WTC11 (cell line): ENCODE measurements at regions not wholly inside any gene's neighbourhood (a gene's known extent, or its start where the extent isn't known, plus 50 kb on each side); places are given as distances from the start of the nearest gene placed in this dataset.
A peak's percentile ranks its signal among the peaks of the same experiment; 100 is the strongest.

Experiments
- ATAC-seq: fragments of 200-7000 bp; cut with Tn5 transposase; 2 replicates; pipeline ENCODE4 v1.10.0; 2021; ENCODE audit warnings: mild to moderate bottlenecking, moderate library complexity
- CTCF ChIA-PET: fragments of 300-600 bp; sonication (Branson Sonifier 250); formaldehyde crosslinking; loops from one replicate; lab custom pipeline; 2021; ENCODE audit warnings: antibody characterized with exemption; lab: Charles Lee
- POLR2A ChIA-PET: fragments of 350-600 bp; sonication (Branson Sonifier 250); formaldehyde crosslinking; loops from one replicate; lab custom pipeline; 2021; ENCODE audit warnings: antibody characterized with exemption; lab: Charles Lee
- DNase-seq: peaks from one replicate; pipeline ENCODE4 v3.0.0; 2021; ENCODE audit warnings: low spot score
- H3K27ac Mint-ChIP-seq: 2 replicates; pipeline ENCODE4 v1.8.0; 2021; ENCODE audit warnings: mixed read lengths
- H3K27me3 Mint-ChIP-seq: 2 replicates; pipeline ENCODE4 v1.8.0; 2021; ENCODE audit warnings: low read depth, mild to moderate bottlenecking, moderate library complexity, mixed read lengths
- H3K36me3 Mint-ChIP-seq: 2 replicates; pipeline ENCODE4 v1.8.0; 2021; ENCODE audit warnings: mixed read lengths
- H3K4me1 Mint-ChIP-seq: 2 replicates; pipeline ENCODE4 v1.8.0; 2022; ENCODE audit warnings: mixed read lengths
- H3K4me3 Mint-ChIP-seq: 2 replicates; pipeline ENCODE4 v1.8.0; 2021; ENCODE audit warnings: mild to moderate bottlenecking, moderate library complexity, mixed read lengths
- H3K9me3 Mint-ChIP-seq: 2 replicates; pipeline ENCODE4 v1.8.0; 2021; ENCODE audit warnings: mixed read lengths
- CREB1 ChIP-seq: sonication (generic); formaldehyde crosslinking; IDR thresholded peaks from 2 replicates; pipeline ENCODE4 v1.8.0; 2023; ENCODE audit warnings: mild to moderate bottlenecking, missing genetic modification reagents
- ESRRA ChIP-seq: sonication (generic); formaldehyde crosslinking; IDR thresholded peaks from 2 replicates; pipeline ENCODE4 v1.8.1; 2022; ENCODE audit warnings: mild to moderate bottlenecking, missing genetic modification reagents, borderline replicate concordance
- FOXJ3 ChIP-seq: sonication (generic); formaldehyde crosslinking; IDR thresholded peaks from 2 replicates; pipeline ENCODE4 v1.9.0; 2021; ENCODE audit warnings: missing genetic modification reagents, mild to moderate bottlenecking, borderline replicate concordance
- GABPB1 ChIP-seq: sonication (generic); formaldehyde crosslinking; IDR thresholded peaks from 2 replicates; pipeline ENCODE4 v1.8.1; 2023; ENCODE audit warnings: mild to moderate bottlenecking, missing genetic modification reagents
- NFE2L1 ChIP-seq: sonication (generic); formaldehyde crosslinking; IDR thresholded peaks from 2 replicates; pipeline ENCODE4 v1.8.1; 2023; ENCODE audit warnings: missing genetic modification reagents
- NR1H2 ChIP-seq: sonication (generic); formaldehyde crosslinking; IDR thresholded peaks from 2 replicates; pipeline ENCODE4 v1.9.0; 2021; ENCODE audit warnings: mild to moderate bottlenecking, moderate library complexity, missing genetic modification reagents
- NR2C2 ChIP-seq: sonication (generic); formaldehyde crosslinking; IDR thresholded peaks from 2 replicates; pipeline ENCODE4 v1.8.0; 2022; ENCODE audit warnings: mild to moderate bottlenecking, missing genetic modification reagents
- NR3C1 ChIP-seq: sonication (generic); formaldehyde crosslinking; conservative IDR thresholded peaks from 2 replicates; pipeline ENCODE4 v1.8.1; 2023; ENCODE audit warnings: low read depth, mild to moderate bottlenecking, missing genetic modification reagents
- SMAD3 ChIP-seq: sonication (generic); formaldehyde crosslinking; IDR thresholded peaks from 2 replicates; pipeline ENCODE4 v1.8.0; 2022; ENCODE audit warnings: missing genetic modification reagents, mild to moderate bottlenecking, borderline replicate concordance
- ZNF219 ChIP-seq: sonication (generic); formaldehyde crosslinking; IDR thresholded peaks from 2 replicates; pipeline ENCODE4 v1.8.0; 2023; ENCODE audit warnings: missing genetic modification reagents, mild to moderate bottlenecking, borderline replicate concordance
- ZNF317 ChIP-seq: sonication (generic); formaldehyde crosslinking; IDR thresholded peaks from 2 replicates; pipeline ENCODE4 v1.8.1; 2023; ENCODE audit warnings: low read depth, mild to moderate bottlenecking, moderate library complexity, missing genetic modification reagents, borderline replicate concordance
- ZNF416 ChIP-seq: fragments of 250-450 bp; sonication (Bioruptor Pico); IDR thresholded peaks from 2 replicates; pipeline ENCODE4 v1.9.0; 2021; ENCODE audit warnings: mild to moderate bottlenecking, inconsistent platforms
- TF ChIP-seq, protein P1 (sequence below): fragments of 250-450 bp; sonication (Bioruptor Pico); IDR thresholded peaks from 2 replicates; pipeline ENCODE4 v1.9.0; 2021; ENCODE audit warnings: moderate library complexity, mild to moderate bottlenecking, inconsistent platforms, borderline replicate concordance
- TF ChIP-seq, protein P2 (sequence below): sonication (generic); formaldehyde crosslinking; IDR thresholded peaks from 2 replicates; pipeline ENCODE4 v1.8.1; 2022; ENCODE audit warnings: missing genetic modification reagents, borderline replicate concordance
- TF ChIP-seq, protein P3 (sequence below): sonication (generic); formaldehyde crosslinking; conservative IDR thresholded peaks from 2 replicates; pipeline ENCODE4 v1.8.1; 2023; ENCODE audit warnings: mild to moderate bottlenecking, low read depth, missing genetic modification reagents, moderate library complexity
- TF ChIP-seq, protein P4 (sequence below): fragments of 250-450 bp; sonication (Bioruptor Pico); IDR thresholded peaks from 2 replicates; pipeline ENCODE4 v1.9.0; 2021; ENCODE audit warnings: mild to moderate bottlenecking
- TF ChIP-seq, protein P5 (sequence below): fragments of 250-450 bp; sonication (Bioruptor Pico); conservative IDR thresholded peaks from 2 replicates; pipeline ENCODE4 v1.9.0; 2021; ENCODE audit warnings: mild to moderate bottlenecking
- TF ChIP-seq, protein P6 (sequence below): fragments of 200-600 bp; IDR thresholded peaks from 2 replicates; pipeline ENCODE4 v1.8.0; 2022; ENCODE audit warnings: antibody characterized with exemption
- TF ChIP-seq, protein P7 (sequence below): sonication (generic); formaldehyde crosslinking; IDR thresholded peaks from 2 replicates; pipeline ENCODE4 v1.8.1; 2023; ENCODE audit warnings: mild to moderate bottlenecking, missing genetic modification reagents

DNA sequence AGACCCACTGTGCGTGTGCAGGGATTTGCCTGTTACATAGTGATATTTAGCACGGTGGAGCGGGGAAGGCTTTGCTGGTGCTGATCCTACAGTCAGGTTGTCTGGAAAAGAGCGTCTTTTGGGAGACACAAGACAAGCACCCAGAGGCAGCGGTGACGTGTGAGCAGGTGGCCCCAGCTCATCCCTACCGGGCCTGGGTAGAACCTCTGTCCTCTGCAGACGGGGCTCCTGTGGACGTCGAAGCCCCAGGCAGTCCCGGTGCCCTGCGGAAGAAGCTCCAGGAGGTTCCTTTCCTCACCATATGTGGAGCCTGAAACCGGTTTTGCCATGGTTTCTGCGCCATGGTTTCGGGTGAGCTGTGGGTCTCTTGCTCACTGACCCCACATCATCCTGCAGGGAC lies 68.9 kb upstream of the AFDN start:
- ChIA-PET POLR2A (no interaction called here), CTCF (no interaction called here)
- 0 out of 2 replicates have a peak overlapping the region, but pooled peaks have one; percentile 18 for H3K27ac Mint-ChIP-seq
- H3K4me1 Mint-ChIP-seq: no peaks in the 10 kb centered on the region
- peaks cover 4% of the 10 kb centered on the region; the same call in 1 of the 2 replicates for H3K9me3 Mint-ChIP-seq
- H3K36me3 Mint-ChIP-seq: no peaks in the 10 kb centered on the region
- H3K27me3 Mint-ChIP-seq: no peaks in the 10 kb centered on the region
- DNase-seq: no peak
- no peak for ATAC-seq
- TF ChIP-seq SMAD3 (CRISPR knock-in tag) (no peak), ZNF317 (CRISPR knock-in tag) (no peak), ZNF219 (CRISPR knock-in tag) (no peak), CREB1 (CRISPR knock-in tag) (no peak), NR3C1 (CRISPR knock-in tag) (no peak), GABPB1 (CRISPR knock-in tag) (no peak), ESRRA (CRISPR knock-in tag) (no peak), FOXJ3 (CRISPR knock-in tag) (no peak), NR1H2 (CRISPR knock-in tag) (no peak), NR2C2 (CRISPR knock-in tag) (no peak), ZNF416 (no peak), NFE2L1 (CRISPR knock-in tag) (no peak)
- TF ChIP-seq, protein P1, sequence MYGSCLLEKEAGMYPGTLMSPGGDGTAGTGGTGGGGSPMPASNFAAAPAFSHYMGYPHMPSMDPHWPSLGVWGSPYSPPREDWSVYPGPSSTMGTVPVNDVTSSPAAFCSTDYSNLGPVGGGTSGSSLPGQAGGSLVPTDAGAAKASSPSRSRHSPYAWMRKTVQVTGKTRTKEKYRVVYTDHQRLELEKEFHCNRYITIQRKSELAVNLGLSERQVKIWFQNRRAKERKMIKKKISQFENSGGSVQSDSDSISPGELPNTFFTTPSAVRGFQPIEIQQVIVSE (CRISPR knock-in tag): no peak
- TF ChIP-seq, protein P2, sequence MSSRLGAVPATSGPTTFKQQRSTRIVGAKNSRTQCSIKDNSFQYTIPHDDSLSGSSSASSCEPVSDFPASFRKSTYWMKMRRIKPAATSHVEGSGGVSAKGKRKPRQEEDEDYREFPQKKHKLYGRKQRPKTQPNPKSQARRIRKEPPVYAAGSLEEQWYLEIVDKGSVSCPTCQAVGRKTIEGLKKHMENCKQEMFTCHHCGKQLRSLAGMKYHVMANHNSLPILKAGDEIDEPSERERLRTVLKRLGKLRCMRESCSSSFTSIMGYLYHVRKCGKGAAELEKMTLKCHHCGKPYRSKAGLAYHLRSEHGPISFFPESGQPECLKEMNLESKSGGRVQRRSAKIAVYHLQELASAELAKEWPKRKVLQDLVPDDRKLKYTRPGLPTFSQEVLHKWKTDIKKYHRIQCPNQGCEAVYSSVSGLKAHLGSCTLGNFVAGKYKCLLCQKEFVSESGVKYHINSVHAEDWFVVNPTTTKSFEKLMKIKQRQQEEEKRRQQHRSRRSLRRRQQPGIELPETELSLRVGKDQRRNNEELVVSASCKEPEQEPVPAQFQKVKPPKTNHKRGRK (CRISPR knock-in tag): no peak
- TF ChIP-seq, protein P3, sequence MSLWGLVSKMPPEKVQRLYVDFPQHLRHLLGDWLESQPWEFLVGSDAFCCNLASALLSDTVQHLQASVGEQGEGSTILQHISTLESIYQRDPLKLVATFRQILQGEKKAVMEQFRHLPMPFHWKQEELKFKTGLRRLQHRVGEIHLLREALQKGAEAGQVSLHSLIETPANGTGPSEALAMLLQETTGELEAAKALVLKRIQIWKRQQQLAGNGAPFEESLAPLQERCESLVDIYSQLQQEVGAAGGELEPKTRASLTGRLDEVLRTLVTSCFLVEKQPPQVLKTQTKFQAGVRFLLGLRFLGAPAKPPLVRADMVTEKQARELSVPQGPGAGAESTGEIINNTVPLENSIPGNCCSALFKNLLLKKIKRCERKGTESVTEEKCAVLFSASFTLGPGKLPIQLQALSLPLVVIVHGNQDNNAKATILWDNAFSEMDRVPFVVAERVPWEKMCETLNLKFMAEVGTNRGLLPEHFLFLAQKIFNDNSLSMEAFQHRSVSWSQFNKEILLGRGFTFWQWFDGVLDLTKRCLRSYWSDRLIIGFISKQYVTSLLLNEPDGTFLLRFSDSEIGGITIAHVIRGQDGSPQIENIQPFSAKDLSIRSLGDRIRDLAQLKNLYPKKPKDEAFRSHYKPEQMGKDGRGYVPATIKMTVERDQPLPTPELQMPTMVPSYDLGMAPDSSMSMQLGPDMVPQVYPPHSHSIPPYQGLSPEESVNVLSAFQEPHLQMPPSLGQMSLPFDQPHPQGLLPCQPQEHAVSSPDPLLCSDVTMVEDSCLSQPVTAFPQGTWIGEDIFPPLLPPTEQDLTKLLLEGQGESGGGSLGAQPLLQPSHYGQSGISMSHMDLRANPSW (CRISPR knock-in tag): no peak
- TF ChIP-seq, protein P4, sequence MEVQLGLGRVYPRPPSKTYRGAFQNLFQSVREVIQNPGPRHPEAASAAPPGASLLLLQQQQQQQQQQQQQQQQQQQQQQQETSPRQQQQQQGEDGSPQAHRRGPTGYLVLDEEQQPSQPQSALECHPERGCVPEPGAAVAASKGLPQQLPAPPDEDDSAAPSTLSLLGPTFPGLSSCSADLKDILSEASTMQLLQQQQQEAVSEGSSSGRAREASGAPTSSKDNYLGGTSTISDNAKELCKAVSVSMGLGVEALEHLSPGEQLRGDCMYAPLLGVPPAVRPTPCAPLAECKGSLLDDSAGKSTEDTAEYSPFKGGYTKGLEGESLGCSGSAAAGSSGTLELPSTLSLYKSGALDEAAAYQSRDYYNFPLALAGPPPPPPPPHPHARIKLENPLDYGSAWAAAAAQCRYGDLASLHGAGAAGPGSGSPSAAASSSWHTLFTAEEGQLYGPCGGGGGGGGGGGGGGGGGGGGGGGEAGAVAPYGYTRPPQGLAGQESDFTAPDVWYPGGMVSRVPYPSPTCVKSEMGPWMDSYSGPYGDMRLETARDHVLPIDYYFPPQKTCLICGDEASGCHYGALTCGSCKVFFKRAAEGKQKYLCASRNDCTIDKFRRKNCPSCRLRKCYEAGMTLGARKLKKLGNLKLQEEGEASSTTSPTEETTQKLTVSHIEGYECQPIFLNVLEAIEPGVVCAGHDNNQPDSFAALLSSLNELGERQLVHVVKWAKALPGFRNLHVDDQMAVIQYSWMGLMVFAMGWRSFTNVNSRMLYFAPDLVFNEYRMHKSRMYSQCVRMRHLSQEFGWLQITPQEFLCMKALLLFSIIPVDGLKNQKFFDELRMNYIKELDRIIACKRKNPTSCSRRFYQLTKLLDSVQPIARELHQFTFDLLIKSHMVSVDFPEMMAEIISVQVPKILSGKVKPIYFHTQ: no peak
- TF ChIP-seq, protein P5, sequence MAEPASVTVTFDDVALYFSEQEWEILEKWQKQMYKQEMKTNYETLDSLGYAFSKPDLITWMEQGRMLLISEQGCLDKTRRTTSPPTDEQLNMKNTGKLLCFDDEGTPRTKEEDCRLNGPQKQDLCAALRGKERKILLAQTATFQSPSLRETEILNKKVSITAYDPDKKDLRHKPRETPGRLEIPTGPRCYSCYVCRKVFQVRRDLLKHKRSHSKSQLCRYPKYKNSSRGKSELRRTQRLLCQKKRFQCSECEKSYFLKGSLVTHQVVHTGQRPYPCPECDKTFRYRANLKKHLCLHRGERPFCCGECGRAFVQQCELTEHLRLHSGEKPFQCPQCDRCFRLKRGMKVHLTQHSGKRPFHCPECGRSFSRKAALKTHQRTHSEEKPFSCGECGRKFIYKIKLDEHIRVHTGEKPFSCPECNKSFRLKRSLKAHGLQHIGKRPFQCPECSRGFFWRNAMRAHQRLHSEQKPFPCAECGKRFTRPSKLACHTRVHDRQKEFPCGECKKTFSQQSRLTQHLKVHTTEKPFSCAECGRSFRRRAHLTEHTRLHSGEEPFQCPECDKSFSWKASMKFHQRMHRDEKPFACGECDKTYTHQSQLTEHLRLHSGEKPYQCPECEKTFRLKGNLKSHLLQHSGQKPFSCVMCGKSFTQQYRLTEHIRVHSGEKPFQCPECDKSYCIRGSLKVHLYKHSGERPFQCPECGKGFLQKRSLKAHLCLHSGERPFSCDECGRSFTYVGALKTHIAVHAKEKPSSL (CRISPR knock-in tag): no peak
- TF ChIP-seq, protein P6, sequence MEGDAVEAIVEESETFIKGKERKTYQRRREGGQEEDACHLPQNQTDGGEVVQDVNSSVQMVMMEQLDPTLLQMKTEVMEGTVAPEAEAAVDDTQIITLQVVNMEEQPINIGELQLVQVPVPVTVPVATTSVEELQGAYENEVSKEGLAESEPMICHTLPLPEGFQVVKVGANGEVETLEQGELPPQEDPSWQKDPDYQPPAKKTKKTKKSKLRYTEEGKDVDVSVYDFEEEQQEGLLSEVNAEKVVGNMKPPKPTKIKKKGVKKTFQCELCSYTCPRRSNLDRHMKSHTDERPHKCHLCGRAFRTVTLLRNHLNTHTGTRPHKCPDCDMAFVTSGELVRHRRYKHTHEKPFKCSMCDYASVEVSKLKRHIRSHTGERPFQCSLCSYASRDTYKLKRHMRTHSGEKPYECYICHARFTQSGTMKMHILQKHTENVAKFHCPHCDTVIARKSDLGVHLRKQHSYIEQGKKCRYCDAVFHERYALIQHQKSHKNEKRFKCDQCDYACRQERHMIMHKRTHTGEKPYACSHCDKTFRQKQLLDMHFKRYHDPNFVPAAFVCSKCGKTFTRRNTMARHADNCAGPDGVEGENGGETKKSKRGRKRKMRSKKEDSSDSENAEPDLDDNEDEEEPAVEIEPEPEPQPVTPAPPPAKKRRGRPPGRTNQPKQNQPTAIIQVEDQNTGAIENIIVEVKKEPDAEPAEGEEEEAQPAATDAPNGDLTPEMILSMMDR: no peak
- TF ChIP-seq, protein P7, sequence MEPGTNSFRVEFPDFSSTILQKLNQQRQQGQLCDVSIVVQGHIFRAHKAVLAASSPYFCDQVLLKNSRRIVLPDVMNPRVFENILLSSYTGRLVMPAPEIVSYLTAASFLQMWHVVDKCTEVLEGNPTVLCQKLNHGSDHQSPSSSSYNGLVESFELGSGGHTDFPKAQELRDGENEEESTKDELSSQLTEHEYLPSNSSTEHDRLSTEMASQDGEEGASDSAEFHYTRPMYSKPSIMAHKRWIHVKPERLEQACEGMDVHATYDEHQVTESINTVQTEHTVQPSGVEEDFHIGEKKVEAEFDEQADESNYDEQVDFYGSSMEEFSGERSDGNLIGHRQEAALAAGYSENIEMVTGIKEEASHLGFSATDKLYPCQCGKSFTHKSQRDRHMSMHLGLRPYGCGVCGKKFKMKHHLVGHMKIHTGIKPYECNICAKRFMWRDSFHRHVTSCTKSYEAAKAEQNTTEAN: no peak
- H3K4me3 Mint-ChIP-seq: no peak overlapping the region
